GM13976 (cell line): ENCODE measurements at regions not wholly inside any gene's neighbourhood (a gene's known extent, or its start where the extent isn't known, plus 50 kb on each side); places are given as distances from the start of the nearest gene placed in this dataset.

Experiments
- DNase-seq: peaks from one replicate; pipeline ENCODE4 v3.0.0; 2012; ENCODE audit warnings: low spot score
- CTCF ChIP-seq: IDR thresholded peaks from 2 replicates; pipeline ENCODE4 v1.5.1; 2012; ENCODE audit warnings: borderline replicate concordance, mild to moderate bottlenecking; ENCODE audit not compliant: insufficient read depth; ENCODE audit errors: extremely low read depth, missing control alignments, control extremely low read depth
- in situ Hi-C: fragments of 300-500 bp; cut with MboI; formaldehyde crosslinking; loops from one replicate; pipeline ENCODE4 v1.12.0; 2022; ENCODE audit warnings: low sequenced_read_pairs, mixed read lengths, inconsistent platforms; ENCODE audit not compliant: unreplicated experiment

DNA sequence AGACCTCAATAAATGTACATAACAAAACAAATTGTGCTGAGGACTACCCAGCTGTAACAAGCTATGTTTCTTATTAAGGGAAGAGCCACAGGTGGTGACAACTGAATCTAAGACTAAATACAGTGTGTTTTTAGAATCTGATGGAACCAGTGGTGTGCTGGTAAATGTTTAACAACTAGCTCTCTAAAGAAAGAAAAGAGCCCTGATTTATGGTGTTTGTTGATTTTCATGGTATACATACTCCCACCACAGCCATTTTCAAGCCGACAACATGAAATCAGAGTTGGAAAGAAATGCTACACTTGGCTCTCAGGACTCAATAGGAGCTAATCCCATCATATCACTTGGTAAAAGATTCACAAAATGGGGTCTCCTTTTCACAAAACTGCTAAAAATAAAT is 89.8 kb upstream of the FNDC3B start:
- DNase-seq = no peak
- in situ Hi-C loops = no loop called here
- TF ChIP-seq CTCF = no peak

GRCh38 chr3:171950373-171950772 is 89.0 kb upstream of the FNDC3B start:
- no peak for DNase-seq

DNA sequence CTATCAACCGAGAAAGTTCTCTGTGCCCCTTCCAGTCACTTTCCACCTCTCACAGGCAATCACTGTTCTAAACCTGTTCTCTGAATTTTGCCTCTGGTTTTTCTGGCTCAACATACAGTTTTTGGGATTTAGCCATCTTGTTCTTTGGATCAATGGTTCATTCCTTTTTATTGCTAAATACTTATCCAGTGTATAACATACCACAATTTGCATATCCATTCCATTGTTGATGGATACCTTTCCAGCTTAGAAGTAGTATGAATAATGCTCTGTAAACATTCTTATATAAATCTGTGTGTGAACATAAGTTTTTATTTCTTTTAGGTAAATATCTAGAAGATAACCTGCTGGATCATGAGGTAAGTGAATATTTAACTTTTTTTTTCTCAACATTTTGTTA is 87.8 kb upstream of the FNDC3B start:
- in situ Hi-C loops = no loop called here
- no peak for TF ChIP-seq CTCF
- DNase-seq = no peak

More at GRCh38 chr3:171950373-171950772, 89.0 kb upstream of the FNDC3B start:
- no peak for TF ChIP-seq CTCF
- in situ Hi-C loops = no loop called here

GRCh38 chr3:171953301-171954022 is 85.9 kb upstream of the FNDC3B start:
- no peak for TF ChIP-seq CTCF
- DNase-seq = no peak
- in situ Hi-C loops = no loop called here

- in situ Hi-C loops = no loop called here
- no peak for TF ChIP-seq CTCF
- no peak for DNase-seq
These were observed 84.5 kb upstream of the FNDC3B start for GRCh38 chr3:171954690-171955383.

- in situ Hi-C loops = no loop called here
- DNase-seq = no peak
- no peak for TF ChIP-seq CTCF
These were observed 83.8 kb upstream of the FNDC3B start for GRCh38 chr3:171955598-171955997.

DNA sequence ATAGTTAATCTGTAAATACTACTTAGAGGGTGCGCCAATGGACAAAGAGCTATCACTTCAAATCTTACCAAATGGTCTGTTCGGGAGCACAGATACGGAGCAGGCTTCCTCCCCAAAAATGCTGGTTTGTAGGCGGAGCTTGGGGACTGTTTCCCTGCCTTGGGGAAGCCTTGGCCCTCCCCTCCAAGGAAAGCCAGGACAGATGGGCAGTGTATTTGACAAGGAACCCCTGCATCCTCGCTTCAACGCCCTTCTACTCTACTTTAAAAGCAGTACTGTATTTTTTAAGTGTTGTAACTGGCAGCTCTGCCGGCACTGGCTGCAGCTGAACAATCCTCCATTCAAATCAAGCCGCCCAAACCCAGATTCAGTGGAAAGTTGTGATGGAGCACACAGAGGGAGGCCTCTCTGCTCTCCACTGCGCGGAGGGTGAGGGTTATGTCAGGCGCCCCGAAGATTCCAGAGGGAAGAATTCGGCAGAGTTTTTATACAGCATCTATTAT is 83.1 kb upstream of the FNDC3B start:
- in situ Hi-C loops = no loop called here
- no peak for DNase-seq
- no peak for TF ChIP-seq CTCF
